Lower leg skin (tissue), 3 donors: ENCODE measurements at regions not wholly inside any gene's neighbourhood (a gene's known extent, or its start where the extent isn't known, plus 50 kb on each side); places are given as distances from the start of the nearest gene placed in this dataset.
"Not testable (repeated sequence)": the region's sequence is repeated elsewhere in the genome, so short reads cannot be mapped to it uniquely, and the experiment has no call there.

Source experiments
- CTCF ChIP-seq, 3 donors: fragments of 450-650 bp; IDR thresholded peaks; one replicate each; pipeline ENCODE4 v1.5.1; 2016; ENCODE audit warnings: antibody characterized with exemption in 3 of 3, mild to moderate bottlenecking in 3 of 3, moderate library complexity in 2 of 3
- POLR2A ChIP-seq, 2 donors: fragments of 450-650 bp; IDR thresholded peaks; one replicate each; pipeline ENCODE4 v1.6.1; 2016 to 2017; ENCODE audit warnings: antibody characterized with exemption in 2 of 2, mild to moderate bottlenecking in 1 of 2, moderate library complexity in 1 of 2

- not testable (repeated sequence) for TF ChIP-seq CTCF, POLR2A (IDR thresholded peaks at IDR 0.05)
These were observed 96.9 kb downstream of the CTH start for GRCh38 chr1:70507991-70508390.
